GM19023 (cell line): ENCODE measurements at regions not wholly inside any gene's neighbourhood (a gene's known extent, or its start where the extent isn't known, plus 50 kb on each side); places are given as distances from the start of the nearest gene placed in this dataset.

Source experiments
- ATAC-seq: cut with Tn5 transposase; IDR thresholded peaks from one replicate; pipeline ENCODE4 v1.9.1; 2021; ENCODE audit warnings: mild to moderate bottlenecking, moderate library complexity; ENCODE audit not compliant: unreplicated experiment

DNA sequence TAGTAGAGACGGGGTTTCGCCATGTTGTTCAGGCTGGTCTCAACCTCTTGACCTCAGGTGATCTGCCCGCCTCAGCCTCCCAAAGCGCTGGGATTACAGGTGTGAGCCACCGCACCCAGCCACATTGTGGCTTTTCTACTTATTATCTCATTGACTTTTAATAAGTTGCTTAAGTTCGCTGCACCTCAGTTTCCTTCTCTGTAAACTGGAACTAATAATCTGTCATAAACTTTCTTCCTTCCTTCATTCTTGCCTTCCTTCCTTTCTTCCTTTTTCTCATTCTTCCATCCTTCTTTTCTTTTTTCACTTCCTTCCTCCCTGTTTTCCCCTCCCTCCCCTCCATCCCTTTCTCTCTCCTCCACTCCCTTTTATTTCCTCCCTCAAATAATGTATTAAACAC is 192.2 kb downstream of the MAF start:
- ATAC-seq = no peak

DNA sequence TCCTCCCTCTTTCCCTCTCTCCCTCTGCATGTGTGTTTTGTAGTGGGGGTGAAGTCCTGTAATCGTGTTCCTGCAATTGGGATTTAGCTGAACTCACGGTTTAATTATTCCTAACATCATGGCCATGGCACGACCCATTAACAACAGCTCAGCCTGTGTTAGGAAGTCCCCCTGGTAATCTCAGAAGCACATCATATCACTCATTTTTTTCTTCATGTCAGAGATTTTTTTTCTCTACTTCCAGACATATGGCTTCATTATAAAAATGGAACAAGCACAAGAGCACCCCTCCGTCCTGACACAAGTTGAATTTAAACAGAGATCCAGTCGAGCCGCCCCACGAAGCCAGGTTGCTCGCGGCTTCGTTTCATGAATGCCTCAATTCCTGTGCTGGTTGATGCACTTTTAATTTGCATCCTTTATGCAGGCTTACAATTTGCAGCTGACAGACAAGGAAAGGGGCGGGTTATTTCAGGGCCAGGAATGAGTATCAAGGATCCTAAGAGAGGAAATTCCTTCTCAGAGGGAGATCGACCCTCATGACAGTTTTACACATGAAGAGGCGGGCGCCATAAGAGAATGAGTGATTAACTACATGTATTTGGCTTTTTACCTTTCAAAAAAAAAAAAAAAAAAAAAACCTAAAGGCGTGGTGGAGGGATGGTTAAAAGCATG is 192.9 kb downstream of the MAF start:
- no peak for ATAC-seq

DNA sequence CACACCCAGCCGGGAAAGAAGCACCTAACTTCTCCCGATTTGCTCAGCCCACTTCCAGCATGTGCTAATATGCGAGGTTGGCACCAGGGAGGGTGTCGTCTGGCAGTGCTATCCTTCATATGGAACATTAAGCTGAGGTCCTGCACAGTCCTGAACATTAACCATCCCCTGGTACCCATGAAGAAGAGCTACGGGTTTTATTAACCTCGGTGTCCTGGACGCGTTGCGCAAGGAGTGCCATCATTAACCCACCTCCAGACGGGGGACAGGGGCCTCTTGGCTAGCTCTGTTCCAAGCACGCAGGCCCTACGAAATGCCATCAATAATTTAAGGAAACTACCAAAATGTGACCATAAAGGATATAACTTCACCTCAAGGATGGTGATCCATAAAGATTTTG is 193.5 kb downstream of the MAF start:
- ATAC-seq = no peak

- ATAC-seq = no peak
These were observed 196.0 kb downstream of the MAF start for GRCh38 chr16:79404571-79404970.

- no peak for ATAC-seq
These were observed 197.0 kb downstream of the MAF start for GRCh38 chr16:79403534-79403933.

DNA sequence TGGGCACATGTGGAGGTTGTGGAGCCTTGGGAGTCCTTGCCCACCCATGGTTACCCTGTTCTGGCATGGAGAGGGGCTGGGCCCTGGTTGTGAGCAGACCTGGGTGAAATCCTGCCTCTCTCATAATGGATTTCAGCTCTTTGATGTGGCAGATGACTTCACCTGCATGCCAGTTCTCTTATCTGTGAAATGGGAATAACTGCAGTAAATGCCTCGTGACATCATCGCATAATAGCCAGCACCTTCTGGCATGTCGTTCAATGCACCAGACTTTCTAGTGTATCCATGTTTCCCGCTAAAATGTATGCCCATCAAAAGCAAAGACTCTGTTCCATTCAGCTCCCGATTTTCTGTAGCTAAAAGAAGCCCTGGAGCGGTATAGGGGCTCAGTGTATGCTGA is 197.6 kb downstream of the MAF start:
- ATAC-seq = no peak

DNA sequence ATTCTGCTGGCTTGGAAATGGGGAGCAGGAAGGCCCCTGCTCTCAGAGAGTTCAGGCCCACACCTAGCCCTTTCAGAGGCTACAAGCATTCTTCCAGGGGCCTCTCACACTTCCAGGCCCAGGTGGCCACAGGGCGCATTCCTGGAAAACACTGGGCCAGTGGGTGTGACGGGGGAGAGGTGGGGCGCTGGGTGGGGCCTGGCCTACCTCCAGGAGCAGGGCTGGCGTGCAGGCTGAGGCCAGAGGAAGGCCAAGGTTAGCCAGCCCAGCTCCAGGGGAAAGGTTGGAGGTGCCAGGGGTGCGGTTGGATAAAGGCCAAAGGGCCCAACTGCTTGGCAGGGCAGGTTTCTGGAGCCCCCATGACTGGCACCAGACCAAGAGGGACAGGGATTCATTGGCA is 198.2 kb downstream of the MAF start:
- no peak for ATAC-seq

DNA sequence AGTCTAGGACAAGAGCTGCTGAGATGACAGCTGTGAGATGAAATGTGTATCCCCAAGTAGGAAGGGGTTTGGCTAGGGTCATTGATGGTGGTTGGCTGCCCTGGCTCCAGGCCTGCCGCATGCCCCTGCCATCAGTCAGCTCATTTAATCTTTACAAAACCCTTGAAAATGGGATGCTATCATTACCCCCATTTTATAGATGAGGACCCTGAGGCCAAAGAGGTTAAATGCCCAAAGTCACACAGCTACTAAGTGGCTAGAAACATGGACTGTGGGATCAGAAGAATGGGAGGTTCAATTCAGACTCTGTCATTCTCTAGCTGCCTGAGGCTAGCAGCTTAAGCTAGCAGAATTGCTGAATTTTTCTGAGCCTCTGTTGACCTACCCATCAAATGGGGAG is 198.8 kb downstream of the MAF start:
- no peak for ATAC-seq

- no peak for ATAC-seq
These were observed 199.4 kb downstream of the MAF start for GRCh38 chr16:79401157-79401556.

GRCh38 chr16:79400462-79401149 is 199.9 kb downstream of the MAF start:
- no peak for ATAC-seq

DNA sequence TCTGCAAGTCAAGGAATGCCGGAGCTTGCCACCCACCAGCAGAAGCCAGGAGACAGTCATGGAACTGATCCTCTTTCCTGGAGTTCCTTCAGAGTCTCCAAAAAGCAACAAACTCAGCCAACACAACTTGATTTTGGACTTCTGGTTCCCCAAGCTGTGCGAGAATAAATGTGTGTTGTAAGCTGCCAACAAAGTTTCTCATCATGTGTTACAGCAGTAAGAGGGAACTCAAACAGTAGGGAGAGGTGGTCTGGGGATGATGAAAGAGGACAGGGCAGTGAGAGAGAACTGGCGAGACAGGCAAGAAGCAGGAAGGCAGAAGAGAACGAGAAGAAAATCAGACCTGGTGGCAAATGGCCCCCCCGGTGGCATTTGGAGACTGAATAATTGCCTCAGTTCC is 204.9 kb downstream of the MAF start:
- no peak for ATAC-seq

- ATAC-seq = no peak
These were observed 206.3 kb downstream of the MAF start for GRCh38 chr16:79394206-79394605.

DNA sequence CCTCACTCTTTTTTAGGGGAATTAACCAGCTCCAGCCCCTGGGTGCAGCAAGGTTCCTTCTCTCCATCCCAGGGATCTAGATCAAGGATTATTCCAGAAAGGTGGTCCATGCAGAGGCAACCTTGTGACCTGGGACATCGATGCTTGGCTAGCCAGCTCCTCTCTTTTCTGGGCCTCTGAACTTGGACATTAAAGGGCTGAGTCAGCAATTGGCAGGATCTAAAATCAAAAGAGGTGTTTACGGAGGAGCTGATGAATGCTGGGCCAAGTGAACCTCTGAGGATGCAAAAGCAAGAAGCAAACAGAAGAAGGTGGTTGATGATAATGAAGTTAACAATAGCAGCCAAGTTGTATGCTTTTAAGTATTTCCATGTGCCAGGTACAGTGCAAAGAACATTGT is 207.0 kb downstream of the MAF start:
- ATAC-seq = no peak

- ATAC-seq = no peak
These were observed 207.4 kb downstream of the MAF start for GRCh38 chr16:79393127-79393526.

DNA sequence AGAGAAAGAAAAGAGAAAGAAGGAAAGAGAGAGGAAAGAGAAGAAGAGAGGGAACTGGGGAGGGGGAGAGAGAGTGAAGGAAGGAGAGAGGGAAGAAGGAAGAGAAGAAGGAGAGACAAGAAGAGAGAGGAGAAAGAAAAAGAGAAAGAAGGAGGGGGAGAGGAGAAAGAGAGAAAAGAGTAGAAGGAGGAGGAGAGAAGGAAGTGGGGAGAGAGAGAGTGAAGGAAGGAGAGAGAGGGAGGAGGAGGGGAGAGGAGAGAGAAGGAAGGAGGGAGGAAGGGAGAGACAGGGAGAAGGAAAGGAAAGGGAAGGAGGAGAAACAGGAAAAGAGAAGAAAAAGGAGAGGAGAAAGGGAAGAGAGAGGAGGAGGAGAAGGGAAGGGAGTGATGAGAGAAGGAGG is 208.5 kb downstream of the MAF start:
- no peak for ATAC-seq

GRCh38 chr16:79391395-79391794 is 209.1 kb downstream of the MAF start:
- ATAC-seq = no peak

GRCh38 chr16:79390481-79391051 is 210.0 kb downstream of the MAF start:
- ATAC-seq = no peak

DNA sequence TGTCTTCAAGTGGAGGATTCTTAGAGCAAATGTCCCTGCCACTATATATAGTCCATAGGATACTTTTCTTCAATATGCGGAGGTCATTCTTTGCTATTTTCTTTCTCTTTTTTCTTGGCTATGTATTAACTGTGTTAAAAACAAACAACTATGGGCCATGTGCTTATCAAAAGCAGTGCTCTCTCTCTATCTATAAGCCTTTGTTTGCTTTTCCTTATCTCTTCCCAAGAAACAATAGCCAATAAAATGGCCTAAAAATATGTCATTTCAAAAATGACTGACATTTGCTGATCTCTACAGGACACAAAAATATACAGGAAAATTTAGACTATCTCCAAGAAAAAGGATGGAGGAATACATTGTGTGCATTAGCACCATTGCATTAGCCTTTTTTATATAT is 212.1 kb downstream of the MAF start:
- ATAC-seq = no peak

DNA sequence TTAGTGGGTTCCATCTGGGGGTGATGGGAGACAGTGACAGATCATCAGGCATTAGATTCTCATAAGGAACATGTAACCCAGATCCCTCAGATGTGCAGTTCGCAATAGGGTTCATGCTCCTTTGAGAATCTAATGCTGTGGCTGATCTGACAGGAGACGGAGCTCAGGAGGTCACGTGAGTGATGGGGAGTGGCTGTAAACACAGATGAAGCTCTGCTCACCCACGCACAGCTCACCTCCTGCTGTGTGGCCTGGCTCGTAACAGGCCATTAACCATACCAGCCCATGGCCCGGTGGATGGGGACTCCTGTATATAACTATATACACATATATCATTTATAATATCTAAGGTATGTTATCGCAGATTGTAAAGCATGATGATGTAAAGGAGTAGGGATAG is 214.2 kb downstream of the MAF start:
- ATAC-seq = no peak

DNA sequence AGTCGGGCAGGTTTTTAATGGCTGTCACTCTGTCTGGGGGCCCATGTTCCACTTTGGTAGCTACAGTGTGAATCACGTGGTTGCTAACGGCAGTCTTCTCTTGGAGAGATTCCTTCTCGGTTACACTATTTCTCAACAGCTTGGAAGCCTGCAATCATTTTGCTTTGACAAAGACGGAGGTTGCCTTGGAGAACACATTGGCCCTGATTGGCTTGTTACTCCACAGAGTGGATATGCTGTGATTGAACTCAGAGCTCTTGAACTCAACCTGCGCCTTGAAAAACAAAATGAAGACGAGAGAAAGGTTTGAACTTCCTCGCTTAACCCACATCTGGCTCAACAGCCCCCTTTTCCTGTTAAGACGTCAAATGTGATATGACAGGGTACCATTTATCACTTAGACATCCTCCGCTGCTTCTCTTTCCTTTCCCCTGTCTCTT is 218.9 kb downstream of the MAF start:
- no peak for ATAC-seq

DNA sequence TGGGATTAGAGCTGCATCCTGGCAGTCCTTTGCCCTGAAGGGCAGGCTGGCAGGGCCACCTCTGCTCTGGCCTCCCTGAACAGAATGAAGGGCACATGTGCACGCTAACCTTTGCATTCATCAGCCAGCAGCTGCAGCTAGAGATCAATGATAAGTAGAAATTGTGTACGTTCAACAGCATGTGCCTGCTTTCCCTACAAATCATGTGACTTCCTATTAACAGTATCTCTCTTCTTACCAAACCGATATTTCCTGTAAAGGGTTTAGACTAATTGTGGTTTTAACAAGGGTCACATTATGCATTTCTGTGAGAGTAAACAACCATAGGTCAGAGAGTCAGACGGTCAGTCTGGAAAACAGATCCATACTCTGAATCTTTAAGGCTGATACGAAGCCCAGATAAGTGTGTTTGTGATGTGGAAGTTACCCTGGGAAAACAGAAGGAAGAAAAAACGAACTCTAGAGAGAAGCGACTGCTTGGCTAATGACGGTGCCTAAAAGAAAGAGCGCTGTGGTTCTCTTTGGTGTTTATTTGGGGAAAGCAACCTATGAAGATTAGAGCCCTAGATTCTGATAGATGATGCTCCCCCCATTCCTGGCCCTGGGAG is 219.4 kb downstream of the MAF start:
- no peak for ATAC-seq

- no peak for ATAC-seq
These were observed 221.4 kb downstream of the MAF start for GRCh38 chr16:79379095-79379494.
